ENCODE measurements at regions not wholly inside any gene's neighbourhood (a gene's known extent, or its start where the extent isn't known, plus 50 kb on each side); places are given as distances from the start of the nearest gene placed in this dataset.
"Not testable (repeated sequence)": the region's sequence is repeated elsewhere in the genome, so short reads cannot be mapped to it uniquely, and the experiment has no call there.

DNA sequence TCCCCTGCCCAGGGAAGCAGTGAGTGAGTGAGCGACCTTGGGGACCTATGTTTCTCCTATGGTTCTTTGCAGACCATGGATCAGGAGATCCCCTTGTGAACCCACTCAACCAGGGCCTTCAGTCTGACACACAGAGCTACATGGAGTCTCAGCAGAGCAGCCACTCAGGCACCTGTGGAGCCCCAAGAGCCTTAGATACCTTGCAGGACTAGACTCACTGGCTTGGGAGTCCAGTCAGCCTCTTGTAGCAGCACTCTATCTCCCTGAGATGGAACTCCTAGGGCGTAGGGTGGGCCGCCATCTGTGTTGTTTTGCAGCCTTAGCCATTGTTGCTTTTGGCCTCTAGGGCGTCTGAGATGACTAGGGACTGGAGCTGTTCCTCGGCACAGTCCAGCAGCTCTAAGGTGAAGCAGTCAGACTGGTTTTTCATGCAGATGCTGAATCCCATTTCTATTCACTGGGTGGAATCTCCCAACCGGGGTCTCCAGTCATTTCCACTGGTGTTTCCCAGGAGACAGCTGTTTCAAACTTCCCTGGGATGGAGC, 284.6 kb upstream of the RPS23 start:
- DNase-seq (ENCODE audit: low read depth in 4 of 4, low spot score in 1 of 4), result no peak

DNA sequence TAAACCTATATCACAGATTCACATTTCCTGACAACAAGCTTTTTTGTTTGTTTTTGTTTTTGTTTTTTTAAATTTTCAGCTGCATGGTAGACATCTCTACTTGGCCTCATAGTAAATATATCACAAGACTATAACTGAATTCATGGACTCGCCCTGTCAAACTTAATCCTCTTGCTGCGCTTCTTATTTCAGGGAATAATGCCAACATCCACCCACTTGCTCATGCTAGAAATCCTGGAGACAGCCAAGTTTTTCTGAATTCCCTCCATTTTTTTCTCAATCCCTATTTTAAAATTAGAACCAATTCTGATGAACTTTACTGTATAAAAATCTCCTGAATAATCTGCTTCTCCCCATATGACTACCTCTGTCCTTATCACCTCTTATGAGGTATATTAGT, 283.6 kb upstream of the RPS23 start:
- DNase-seq (ENCODE audit: low read depth in 4 of 4, low spot score in 1 of 4), result no peak

DNA sequence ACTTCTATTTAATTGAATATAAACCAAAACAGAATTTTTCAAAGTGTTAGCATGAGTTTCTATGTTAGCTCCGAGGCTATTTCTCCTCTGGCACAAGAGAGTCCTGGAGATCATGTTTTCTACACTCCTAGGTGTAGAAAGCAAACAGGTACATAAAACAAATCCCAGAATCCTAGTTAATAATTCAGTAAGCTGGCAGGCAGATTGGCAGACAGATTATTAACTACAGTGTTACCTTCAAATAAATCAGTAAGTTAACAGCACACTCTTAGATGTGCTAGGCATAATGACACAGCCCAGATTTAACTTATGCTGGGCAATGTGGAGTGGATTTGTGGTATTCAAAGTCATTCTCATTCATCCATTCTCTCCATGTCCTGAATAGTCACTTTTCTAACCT, 282.8 kb upstream of the RPS23 start:
- DNase-seq (ENCODE audit: low read depth in 4 of 4, low spot score in 1 of 4), result no peak

DNA sequence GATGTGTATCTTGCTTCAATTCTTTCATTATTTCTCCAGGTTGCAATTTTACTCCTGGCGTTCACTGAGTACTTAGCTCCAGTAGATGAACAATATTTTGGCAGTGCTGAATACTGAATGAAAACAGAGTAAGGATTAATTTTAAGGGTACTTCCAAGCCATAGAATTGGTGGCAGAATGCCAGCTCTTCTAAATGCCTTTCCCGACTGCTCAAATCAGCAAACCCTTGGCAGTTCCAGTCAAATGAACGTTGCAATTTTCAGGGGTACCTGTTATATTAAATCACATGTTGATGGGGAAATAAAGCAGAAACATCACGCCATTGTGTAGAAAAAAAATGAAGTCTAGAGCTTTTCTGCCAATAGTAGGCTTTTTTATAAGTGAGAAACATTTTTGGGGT, 282.4 kb upstream of the RPS23 start:
- DNase-seq (ENCODE audit: low read depth in 4 of 4, low spot score in 1 of 4), result no peak

DNA sequence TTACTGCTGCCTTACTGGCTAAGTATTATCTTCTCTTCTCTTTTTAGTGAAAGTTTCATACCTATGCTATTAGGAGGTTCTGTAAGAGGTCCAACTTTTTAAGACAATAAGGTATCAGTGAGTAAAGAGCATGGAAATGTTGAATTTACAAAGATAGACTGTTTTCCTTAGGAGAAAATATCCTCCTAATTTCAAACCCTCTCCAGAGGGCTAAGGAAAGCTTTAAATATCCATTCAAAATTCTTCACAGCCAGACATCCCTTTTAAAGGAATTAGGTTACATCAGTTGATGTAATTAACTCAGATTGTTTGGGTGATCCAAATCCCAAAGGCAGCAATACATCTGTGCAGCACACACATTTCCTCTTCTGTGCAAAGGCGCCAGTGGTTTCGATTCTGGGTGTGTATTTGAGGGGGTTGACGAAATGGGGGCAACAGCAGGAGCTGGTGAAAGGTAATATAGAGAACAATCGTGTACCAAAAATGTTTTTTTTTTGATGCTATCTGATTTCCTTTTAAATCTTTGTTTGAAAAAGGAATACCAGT, 273.8 kb upstream of the RPS23 start:
- DNase-seq (ENCODE audit: low read depth in 4 of 4, low spot score in 1 of 4), result no peak

DNA sequence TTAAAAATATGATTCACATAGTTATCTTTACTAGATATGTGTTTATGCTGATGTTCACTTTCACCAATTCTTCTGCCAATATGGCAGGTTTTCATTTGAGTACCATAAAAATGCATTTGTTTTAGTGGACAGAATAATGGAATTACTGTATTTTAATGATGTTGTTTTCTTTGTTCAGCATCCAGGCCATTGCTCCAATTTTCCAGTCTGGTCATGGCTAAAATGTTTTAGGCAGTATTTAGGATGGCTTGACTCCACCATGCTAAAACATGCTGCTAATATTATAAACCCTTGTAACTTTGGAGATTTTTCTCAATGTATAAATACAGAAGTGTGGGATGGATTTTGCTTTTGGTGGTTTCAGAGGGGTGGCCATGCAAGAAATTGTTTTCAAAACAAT, 273.0 kb upstream of the RPS23 start:
- DNase-seq (ENCODE audit: low read depth in 4 of 4, low spot score in 1 of 4), result no peak

DNA sequence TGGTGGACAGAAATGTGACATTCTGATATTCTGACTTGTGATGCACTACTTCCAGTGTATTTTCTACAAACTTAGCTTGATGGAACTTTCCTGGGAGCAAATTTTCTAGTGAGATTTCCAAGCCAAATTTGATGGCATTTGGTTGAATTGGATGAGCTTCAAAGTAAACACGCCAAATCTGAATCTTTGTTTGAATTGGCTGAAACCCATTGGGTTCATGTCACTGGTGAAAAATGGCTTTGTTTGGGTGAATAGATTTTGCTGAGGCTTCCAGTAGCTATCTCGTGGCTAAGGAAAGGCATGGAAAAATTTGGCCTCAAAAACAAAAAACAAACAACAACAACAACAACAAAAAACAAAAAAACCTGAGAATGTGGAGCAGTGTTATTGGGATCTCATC, 271.1 kb upstream of the RPS23 start:
- no peak for DNase-seq (ENCODE audit: low read depth in 4 of 4, low spot score in 1 of 4)

DNA sequence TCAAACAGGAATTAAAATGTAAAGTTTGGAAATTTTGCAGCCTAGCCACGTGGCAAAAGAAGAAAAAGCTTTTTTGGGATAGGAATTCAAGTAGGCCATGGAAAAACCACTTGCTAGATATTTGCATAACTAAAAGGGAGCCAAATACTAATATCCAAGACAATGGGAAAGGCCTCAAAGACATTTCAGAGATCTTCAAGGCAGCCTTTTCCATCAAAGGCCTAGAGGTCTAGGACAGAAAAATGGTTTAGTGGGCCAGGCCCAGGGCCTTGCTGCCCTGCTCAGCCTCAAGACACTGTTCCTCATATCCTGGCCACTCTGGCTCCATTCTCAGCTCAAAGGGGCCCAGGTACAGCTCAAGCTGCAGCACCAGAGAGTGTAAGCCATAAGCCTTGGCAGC, 265.9 kb upstream of the RPS23 start:
- no peak for DNase-seq (ENCODE audit: low read depth in 4 of 4, low spot score in 1 of 4)

DNA sequence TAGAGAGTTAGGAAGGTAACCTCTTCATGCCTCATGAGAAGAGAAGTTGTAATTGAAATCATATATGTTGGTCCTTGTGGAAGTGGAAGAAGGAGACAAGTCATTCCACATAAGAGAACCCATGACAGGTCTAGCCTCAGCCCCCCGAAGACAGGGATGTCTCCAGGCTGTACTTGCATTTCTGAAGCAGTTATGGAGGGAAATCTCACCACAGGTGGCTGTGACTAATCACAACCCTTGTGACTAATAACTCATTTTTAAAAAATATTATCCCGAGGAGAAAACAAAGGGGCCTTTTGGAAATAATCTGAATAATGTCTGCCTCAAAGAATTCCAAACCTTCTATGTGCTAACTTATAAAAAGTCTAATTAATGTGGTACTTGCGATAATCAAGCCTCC, 262.1 kb upstream of the RPS23 start:
- no peak for DNase-seq (ENCODE audit: low read depth in 4 of 4, low spot score in 1 of 4)

DNA sequence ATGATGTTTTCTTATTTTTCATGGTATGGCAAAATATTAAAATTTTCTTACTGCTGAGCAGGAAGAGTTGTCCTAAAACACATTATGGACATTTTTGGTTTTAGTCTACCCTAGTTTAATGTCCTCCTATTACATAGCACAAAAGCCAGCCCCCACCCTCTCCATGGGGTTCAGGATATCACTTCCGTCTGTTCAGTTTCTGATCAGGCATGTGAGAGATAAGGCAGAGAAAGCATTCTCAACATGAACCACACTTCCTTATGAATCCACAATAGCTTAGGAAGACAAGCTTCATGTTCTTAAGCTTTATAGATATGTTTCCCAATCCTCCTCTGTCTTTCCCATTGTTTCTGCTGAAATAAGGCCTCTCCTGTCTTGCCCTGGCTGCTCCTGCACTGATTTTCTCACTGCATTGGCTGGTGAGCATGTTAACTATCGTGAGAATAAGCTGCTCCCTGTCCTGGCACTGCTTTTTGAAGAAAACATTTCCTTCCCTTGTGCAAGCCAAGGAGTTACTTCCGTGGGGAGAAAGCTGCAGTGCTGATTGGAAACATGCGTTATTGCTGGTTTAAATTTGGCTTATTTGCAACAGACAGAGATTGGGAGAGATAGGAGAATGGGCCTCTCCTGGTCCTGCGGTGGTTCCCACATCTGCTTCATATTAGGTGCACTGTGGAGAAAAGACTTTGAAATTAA, 260.3 kb upstream of the RPS23 start:
- DNase-seq (ENCODE audit: low read depth in 4 of 4, low spot score in 1 of 4), result no peak

DNA sequence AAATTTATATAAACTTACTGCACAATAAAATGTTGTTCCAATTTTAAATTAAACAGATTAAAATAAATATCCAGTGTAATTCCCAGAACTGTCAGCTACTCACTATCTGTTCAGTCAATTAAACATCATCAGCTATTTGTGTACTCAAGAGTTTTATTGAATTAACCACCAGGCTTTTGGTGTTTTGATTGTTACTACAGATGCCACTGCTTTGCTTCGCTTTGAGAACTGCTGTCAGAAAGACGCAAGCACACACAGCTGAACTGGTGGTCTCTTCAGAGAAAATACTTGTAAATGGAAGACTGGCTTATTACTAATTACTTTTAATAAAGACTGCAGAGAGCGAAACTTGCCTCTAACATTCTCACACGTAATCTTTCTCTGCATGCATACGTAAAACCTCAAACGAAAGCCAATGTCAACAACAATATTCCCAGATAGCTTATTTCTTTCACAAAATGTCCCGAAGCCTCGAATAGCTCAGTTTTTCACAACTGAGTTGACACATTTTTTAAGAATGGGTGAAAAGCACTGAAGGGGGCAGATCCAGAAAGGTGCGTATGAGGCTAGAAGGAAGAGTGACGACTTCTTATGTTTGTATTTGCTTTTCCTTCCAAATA, 259.6 kb upstream of the RPS23 start:
- DNase-seq (ENCODE audit: low read depth in 4 of 4, low spot score in 1 of 4), result no peak

DNA sequence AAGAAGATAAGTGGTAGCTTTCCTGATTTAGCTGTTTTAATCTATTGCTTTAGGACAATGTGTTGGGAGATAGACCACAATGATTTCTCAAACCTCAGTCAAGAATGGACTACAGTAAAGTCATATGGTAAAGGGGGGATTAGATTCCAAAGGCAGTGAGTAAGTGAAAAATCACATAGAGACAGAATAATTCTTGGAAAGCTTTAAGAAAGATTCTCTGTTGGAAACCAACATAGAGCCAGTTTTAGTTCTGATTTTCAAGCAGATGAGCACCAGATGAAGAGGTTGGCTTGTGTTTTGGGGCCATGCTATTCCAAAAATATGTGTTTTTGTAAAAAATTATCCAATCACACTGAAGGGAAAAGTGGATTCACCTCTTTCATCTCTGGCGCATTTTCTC, 256.8 kb upstream of the RPS23 start:
- no peak for DNase-seq (ENCODE audit: low read depth in 4 of 4, low spot score in 1 of 4)

DNA sequence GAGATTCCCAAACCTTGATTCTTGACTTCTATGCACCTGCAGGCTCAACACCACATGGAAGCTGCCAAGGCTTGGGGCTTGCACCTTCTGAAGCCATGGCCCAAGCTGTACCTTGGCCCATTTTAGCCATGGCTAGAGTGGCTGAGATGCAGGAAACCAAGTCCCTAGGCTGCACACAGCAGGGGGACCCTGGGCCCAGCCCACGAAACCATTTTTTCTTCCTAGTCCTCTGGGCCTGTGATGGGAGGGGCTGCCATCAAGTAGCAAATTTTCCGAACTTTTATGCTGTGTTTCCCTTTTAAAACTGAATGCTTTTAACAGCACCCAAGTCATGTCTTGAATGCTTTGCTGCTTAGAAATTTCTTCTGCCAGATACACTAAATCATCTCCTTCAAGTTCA, 253.9 kb upstream of the RPS23 start:
- DNase-seq (ENCODE audit: low read depth in 4 of 4, low spot score in 1 of 4), result not testable (repeated sequence)

DNA sequence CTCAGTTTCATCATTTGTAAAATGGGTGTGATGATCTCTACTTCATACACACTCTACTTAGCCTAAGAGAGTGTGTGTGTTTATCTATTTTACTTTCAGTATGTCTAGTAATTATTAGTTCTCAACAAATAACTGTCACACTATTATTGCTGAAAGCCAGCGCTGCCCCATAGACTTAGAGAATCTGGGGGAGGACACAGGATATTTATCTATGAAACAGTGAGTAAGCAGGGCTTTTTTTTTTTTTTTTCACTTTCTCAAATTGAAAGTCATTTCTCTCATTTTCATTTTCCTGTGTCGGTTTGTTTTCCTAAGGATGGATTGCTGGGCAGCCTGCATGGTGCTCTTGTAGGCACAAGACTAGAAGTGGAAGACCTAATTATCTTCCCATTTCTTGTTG, 248.4 kb upstream of the RPS23 start:
- no peak for DNase-seq (ENCODE audit: low read depth in 4 of 4, low spot score in 1 of 4)

DNA sequence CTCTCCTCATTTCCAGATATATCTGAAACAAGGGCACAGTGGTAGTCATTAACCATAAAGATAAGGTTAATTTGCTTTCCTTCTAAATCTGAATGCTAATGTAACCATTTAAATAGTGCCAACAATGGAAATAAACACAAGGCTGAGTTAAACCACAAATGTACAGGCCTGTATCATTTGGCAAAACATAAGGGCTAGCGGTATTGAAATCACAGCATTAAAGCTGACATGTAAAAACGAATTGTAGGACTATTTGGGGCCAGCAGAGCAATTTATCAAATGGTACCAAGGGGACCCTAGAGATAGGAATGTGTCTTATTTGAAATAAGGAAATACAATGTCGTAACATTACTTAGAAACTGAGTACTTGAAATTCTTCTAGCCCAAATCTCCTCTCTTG, 247.5 kb upstream of the RPS23 start:
- no peak for DNase-seq (ENCODE audit: low read depth in 4 of 4, low spot score in 1 of 4)

DNA sequence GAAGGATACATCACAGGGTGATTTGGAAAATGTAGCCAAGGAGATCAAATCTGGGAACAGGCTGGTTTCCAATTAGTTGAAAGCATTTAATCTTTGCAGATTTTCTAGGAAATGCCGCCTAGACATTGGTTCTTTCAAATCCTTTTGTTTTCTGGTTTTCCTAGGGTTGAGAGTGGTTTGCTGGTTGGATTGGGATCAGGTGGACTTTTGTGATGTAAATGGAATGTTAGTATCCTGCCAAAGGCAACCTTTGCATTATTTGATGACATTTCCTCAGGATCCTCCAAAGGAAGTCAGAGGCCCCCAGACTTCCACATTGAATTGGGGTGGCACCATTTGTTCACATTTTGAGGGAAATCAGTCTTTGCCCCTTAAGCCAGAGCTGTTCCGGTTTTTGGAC, 245.5 kb upstream of the RPS23 start:
- DNase-seq (ENCODE audit: low read depth in 4 of 4, low spot score in 1 of 4), result no peak

DNA sequence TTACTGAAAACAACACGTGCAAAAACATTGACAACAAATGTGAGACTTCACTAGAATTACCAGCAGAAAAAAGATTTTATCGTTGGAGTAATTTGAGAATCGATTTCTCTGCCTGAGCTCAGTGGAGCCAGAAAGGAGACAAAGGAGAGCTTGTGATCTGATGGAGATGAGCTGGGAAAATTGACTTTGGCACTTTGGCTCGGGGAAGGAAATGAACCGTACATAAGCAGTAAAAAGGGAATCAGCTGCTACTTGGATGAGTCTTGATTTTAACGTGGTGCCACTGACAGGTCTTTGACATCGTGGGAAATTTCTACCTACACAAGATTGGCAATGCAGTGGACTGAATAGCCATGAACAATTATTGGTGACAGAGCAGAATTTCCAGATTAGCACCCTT, 244.7 kb upstream of the RPS23 start:
- DNase-seq (ENCODE audit: low read depth in 4 of 4, low spot score in 1 of 4), result no peak

DNA sequence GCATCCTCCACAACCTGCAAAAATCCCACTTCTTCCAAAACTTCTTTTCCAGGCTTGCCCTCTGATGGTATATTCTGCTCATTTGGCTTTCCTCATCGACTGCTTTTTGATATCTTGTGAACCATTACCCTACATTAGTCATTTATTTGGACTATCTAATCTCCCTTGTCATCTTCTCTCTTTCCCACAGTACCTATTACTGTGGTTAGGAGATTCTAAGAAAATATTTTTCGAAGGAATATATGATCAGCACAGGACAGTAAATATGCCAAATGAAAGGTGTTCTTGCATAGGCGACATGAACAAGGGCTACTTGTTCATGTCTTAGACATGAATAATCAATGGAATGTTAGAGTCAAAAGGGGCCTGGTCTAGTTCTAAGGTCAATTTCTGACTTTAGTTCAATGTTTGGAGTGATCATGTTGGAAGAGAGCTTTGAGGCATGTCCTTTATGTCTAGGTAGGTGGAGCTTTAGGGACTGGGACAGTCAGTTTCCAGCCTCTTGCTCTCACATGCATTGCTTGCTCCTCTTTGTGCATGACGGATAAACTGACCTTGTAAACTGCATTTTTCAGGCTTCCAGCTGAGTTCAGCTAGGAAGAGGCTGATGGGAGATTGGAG, 243.4 kb upstream of the RPS23 start:
- DNase-seq (ENCODE audit: low read depth in 4 of 4, low spot score in 1 of 4), result no peak

DNA sequence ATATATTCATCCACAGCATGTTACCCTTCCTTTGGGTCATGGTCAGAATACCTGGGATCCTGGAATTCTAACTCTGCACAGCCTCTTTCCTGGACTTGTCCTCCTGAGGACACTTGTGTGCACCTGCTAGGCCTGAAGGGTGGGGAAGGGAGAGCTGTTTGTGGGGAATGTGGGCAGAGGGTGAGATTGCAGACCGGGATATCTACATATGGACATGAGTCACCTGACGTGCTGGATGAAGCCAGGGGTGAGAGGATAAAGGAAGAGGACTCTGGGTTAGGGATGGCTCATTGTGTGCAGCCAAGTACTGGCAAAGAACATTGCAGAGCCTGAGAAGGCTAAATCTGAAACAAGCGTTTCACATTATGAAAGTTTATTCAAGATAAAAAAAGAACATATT, 241.4 kb upstream of the RPS23 start:
- DNase-seq (ENCODE audit: low read depth in 4 of 4, low spot score in 1 of 4), result no peak

DNA sequence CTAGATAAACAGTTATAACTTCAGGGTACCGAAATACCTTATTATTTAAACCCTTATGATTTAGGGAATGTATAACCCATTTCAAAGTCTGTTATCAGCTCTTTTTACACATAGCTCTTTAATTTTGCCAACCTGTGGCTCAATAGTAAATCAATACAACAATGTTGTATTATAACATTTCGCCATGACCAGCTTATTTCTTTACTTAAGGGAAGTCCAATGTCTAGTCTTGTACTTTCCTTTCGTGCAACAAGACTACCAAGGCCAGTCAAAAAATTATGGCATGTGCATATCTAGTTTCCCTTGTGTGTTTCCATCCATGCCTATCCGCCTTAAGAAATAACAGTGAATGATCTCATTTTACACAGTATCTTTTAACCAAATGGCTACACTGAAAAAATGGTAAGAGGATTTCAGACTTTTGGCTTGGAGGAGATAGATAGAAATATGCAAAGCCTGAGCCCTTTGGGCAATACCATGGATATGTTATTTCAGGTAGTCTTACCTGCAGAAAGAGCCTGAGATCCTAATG, 239.5 kb upstream of the RPS23 start:
- DNase-seq (ENCODE audit: low read depth in 4 of 4, low spot score in 1 of 4), result no peak

DNA sequence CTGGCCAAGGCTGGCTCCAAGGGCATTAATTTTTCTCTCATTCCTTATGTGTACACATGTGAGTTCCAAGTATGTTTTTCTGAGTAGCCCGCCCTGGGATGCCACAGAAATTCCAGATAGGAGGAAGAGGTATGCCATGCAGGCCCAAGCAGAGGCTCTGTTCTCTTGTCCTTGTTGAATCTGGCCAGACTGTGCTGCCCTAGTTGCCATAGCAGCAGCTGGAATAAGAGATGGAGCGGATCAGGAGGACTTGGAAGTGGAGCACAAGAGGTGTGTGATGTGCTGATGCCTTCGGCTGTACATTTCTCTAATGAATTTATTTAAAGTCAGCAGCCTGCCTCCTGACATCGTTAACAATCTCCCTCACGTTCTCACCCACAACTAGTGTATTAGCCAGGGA, 235.6 kb upstream of the RPS23 start:
- DNase-seq (ENCODE audit: low read depth in 4 of 4, low spot score in 1 of 4), result no peak

DNA sequence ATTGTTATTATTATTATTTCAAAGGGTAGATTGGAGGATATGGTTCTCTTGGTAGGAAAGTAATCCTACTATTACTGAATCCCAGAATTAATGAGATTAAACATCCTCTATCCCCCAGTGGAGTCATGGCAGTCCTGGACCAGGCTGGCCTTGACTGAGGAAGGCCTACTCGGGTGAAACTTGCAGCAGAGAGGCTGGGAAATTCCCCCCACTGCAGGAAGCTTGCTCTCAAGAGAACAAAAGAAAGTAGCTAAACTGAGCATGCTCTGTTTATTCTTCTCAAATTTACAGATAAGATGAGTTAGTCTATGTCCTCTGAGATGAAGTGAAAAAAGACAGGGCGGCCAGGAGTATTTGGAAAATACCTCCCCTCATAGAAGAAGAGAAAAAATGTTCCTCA, 233.9 kb upstream of the RPS23 start:
- DNase-seq (ENCODE audit: low read depth in 4 of 4, low spot score in 1 of 4), result peak in 1 of 4 experiments; percentile 3

Measured in stimulated activated CD4-positive, alpha-beta T cell treated with anti-CD3 and anti-CD28 coated beads, Interleukin-1b, Interleukin-23, amount 100 ng/mL, for 24 hours (primary cell).